ENCODE measurements at regions not wholly inside any gene's neighbourhood (a gene's known extent, or its start where the extent isn't known, plus 50 kb on each side); places are given as distances from the start of the nearest gene placed in this dataset.

GRCh38 chr2:5412001-5412400, 280.2 kb upstream of the SOX11 start:
- TF ChIP-seq CTCF (IDR thresholded peaks at IDR 0.05; ENCODE audit: low read depth, low read length) (no peak), EZH2phosphoT487 (IDR thresholded peaks at IDR 0.05; ENCODE audit: low read depth) (no peak)

All from OCI-LY3 (cell line).